ENCODE measurements at regions not wholly inside any gene's neighbourhood (a gene's known extent, or its start where the extent isn't known, plus 50 kb on each side); places are given as distances from the start of the nearest gene placed in this dataset.

DNA sequence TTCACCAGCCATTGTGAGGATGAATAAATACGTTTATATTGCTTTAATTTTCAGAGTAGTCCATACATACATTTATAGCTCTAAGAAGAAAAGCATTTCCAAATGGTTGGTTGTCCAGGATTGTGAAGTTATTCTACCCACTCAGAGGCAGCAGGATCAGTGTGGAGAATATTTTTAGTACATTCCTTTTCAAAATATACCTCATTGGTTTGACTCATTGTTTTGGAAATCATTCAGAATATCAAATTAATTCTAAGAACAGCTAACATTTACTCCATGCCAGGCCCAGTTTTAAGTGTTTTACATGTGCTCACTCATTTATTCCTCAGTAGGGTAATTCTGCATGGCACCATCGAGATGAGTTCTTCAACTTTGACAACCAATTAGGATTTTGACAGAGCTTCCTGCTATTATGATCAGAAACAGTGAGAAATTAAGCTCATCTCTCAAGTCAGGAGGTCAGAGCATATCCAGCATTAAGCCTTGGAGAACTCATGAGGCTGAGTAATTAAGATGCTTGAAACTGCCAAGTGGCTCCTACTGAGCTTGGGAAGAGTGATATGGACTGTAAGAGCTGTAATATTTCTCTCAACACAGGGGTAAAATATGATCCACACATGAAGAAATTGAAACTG, 153.3 kb upstream of the CLEC14A start:
- H3K9me3 Mint-ChIP-seq, result no peaks in the 10 kb centered on the region
- DNase-seq (ENCODE audit: low spot score in 2 of 2) (no peak), ATAC-seq (no peak)
- peaks cover 0 to 7% of the 10 kb centered on the region in 2 donors for H3K36me3 Mint-ChIP-seq
- H3K27ac Mint-ChIP-seq, result no peak overlapping the region

DNA sequence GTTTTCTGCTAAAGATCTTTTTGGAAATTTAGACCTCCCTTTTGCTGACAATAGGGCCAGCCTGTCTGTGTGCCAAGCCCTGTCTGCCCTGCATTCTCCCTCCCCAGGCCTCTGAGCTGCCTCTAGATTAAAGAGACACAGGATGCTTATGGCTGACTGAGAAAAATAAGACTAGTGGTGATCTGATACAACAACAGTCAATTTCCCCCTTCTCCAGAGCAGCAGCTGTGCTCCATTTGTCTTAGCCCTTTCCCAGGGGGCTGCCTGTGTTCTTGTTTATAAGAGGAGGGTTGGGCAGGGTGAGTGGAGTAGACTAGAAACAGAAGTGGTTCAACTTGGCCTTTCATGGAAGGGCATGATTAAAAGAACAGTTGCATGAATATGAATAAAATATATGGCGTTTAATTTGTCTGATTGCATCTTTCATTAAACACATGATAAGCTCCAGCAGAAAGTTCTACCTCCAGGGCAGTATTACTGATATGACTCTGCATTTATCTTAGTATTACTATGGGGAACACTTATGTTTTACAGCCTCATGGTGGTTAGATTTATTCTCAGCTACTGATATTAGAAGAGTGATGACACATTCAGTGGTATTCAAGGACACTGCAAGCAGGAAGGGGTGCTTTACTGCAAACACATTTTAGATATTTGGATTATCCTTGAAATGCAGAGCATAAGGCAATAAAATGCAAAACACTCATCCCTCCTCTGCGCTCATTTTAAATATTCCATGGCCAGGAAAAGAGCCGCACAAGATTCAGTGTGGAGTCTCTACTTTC, 150.2 kb upstream of the CLEC14A start:
- ATAC-seq, result no peak
- no peaks in the 10 kb centered on the region for H3K36me3 Mint-ChIP-seq
- no peak for DNase-seq (ENCODE audit: low spot score in 2 of 2)
- H3K9me3 Mint-ChIP-seq, result no peaks in the 10 kb centered on the region
- H3K27ac Mint-ChIP-seq, result no peak overlapping the region

DNA sequence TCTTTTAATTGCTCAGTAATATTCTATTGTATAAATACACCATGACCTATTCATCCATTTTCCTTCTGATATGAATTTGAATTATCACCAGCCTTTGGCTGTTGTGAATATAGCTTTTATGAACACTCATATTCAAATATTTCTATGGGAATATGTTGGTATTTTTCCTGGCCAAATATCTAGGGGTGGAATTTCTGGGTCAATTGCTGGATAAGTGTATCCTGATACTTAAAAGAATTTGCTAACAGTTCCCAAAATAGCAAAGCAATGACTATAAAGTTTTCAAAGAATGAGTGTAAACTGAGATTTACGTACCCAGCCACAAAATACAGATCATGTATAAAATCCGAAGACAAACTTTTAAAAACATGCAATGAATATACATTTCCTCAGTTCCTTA, 148.7 kb upstream of the CLEC14A start:
- Mint-ChIP-seq H3K36me3 (no peaks in the 10 kb centered on the region), H3K9me3 (no peaks in the 10 kb centered on the region), H3K27ac (no peak overlapping the region)
- ATAC-seq (no peak), DNase-seq (ENCODE audit: low spot score in 2 of 2) (no peak)

DNA sequence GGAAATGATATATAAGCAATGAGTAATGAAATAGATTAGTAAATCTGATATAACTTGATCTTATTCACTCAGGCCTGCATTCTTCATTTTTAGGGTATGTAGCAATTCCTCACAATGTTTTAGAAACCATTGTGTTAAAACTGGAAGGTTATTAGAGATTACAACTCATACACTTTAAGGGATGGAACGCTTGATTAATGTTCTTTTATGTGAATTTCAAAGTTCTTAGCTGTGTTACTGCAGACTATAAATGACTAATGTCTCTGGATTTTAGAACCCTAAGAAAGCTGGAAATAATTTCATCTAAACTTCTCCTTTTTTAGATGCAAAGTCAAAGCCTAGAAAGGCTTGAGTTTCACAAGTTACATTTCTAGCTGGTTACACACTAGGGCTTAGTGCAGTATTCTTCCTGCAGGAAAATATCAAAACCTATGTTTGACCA, 148.2 kb upstream of the CLEC14A start:
- Mint-ChIP-seq H3K36me3 (no peaks in the 10 kb centered on the region), H3K9me3 (no peaks in the 10 kb centered on the region), H3K27ac (no peak overlapping the region)
- ATAC-seq (no peak), DNase-seq (ENCODE audit: low spot score in 2 of 2) (no peak)

DNA sequence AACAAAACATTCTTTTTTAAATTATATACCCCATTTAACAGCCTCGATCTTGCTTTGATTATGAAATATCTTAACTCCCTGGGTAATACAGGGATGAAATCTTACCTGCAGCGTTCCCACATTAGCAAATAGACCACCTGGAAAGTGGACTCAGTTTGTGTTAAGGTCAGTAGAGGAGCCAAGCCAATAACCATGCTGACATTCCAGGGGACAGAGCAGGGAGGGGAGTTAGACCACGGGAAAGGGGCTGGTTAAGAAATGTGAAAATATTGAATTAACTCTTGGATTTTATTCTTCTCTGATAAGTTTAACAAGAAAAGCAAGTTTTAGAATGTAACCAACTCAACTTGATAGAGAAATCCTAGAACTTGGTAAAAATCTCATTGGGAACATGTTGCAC, 144.9 kb upstream of the CLEC14A start:
- no peak for ATAC-seq
- H3K36me3 Mint-ChIP-seq, result no peaks in the 10 kb centered on the region
- H3K27ac Mint-ChIP-seq, result no peak overlapping the region
- no peak for DNase-seq (ENCODE audit: low spot score in 2 of 2)
- no peaks in the 10 kb centered on the region for H3K9me3 Mint-ChIP-seq

DNA sequence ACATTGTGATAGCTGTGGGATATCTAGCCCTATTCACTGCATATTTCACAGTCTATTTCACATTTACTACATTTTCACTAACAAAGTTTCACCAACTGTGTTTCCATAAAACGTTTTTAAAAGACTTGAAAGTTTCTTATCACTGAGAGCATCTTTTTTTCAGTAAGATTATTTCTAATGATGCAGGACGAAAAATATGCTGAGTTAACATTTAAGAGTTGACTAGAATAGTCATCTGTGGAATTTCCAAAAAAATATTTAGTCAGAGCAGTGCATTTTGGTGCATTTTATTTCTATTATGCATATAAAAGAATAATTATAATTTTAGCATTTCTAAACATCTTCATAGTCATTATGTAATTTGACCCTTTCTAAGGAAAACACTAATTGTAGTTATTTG, 143.8 kb upstream of the CLEC14A start:
- ATAC-seq, result no peak
- DNase-seq (ENCODE audit: low spot score in 2 of 2), result no peak
- no peaks in the 10 kb centered on the region for H3K9me3 Mint-ChIP-seq
- H3K27ac Mint-ChIP-seq, result no peak overlapping the region
- no peaks in the 10 kb centered on the region for H3K36me3 Mint-ChIP-seq

DNA sequence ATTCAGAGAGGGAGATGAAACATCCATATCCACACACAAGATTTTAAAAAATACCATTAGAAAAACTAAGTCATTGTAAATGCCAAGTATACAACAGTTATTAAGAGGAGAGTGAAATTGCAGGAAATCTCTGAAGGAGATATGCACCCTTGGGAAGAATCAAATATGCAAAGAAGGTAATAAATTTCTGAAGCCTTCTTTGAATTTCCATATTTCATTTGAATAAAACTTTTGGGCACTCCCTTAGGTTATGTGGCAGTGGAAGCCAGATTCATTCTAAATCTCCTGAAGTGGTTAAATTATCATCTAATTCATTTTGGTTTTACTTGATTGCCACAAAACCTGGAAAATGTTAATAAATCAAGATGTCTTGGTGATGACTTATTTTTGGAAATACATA, 138.9 kb upstream of the CLEC14A start:
- H3K9me3 Mint-ChIP-seq, result no peaks in the 10 kb centered on the region
- no peak overlapping the region for H3K27ac Mint-ChIP-seq
- DNase-seq (ENCODE audit: low spot score in 2 of 2), result no peak
- ATAC-seq, result no peak
- H3K36me3 Mint-ChIP-seq, result no peaks in the 10 kb centered on the region

DNA sequence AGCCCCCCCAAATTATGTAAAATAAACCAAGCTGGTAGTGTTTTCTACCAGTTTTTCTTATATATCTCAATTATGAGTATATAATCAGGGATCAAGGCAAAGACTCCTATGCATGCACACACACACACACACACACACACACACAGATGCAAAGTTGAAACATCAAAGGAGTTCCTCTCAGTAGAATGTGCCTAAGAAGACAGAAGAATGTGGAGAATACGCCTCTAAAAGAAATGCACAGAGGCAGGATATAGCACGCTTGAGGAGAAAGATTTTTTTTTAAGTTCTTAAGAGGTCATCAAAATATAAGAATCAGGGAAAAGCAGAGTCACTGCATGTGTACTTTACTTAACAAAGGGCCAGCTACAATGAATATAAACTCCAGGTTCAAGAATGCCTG, 138.2 kb upstream of the CLEC14A start:
- Mint-ChIP-seq H3K9me3 (no peaks in the 10 kb centered on the region), H3K36me3 (no peaks in the 10 kb centered on the region), H3K27ac (no peak overlapping the region)
- DNase-seq (ENCODE audit: low spot score in 2 of 2) (no peak), ATAC-seq (no peak)

DNA sequence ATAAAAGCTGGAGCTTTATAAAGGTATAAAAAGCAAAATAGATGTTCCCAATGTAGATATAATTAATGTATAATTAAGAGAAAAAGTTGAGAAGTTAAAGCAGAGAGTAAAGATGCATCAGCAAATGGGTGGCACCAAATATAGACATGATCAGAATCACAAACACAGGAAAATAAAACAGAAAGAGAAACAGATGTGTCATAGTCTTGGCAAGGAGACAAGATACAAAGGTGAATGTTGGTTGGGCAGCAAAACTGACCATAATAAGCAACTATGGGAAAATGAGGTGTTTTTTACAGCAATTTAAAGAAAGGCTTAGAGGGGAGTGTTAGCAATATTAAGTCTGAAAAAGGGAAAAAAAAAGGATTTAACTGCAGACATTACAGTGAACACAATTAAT, 135.4 kb upstream of the CLEC14A start:
- ATAC-seq (no peak), DNase-seq (ENCODE audit: low spot score in 2 of 2) (no peak)
- H3K36me3 Mint-ChIP-seq, result no peaks in the 10 kb centered on the region
- no peak overlapping the region for H3K27ac Mint-ChIP-seq
- peaks cover 0 to 6% of the 10 kb centered on the region in 2 donors for H3K9me3 Mint-ChIP-seq

DNA sequence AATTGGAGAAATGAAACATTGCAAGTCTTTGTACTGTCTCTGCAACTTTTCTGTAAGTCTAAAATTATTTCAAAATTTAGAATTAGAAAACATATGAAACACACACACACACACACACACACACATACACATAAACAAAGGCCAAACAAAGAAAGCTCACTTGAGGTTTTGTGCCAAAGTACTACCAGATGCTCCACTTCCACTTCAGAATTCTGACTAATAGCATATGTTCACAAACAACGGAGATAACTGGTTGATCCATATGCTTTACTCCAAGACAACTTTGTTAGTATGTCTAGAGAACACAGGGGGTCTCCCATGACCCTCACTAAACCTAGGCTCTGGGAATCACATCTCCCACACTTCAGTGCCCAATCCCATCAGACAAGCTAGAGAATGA, 133.8 kb upstream of the CLEC14A start:
- peaks cover 0 to 6% of the 10 kb centered on the region in 2 donors for H3K9me3 Mint-ChIP-seq
- no peaks in the 10 kb centered on the region for H3K36me3 Mint-ChIP-seq
- no peak overlapping the region for H3K27ac Mint-ChIP-seq
- ATAC-seq (no peak), DNase-seq (ENCODE audit: low spot score in 2 of 2) (no peak)

DNA sequence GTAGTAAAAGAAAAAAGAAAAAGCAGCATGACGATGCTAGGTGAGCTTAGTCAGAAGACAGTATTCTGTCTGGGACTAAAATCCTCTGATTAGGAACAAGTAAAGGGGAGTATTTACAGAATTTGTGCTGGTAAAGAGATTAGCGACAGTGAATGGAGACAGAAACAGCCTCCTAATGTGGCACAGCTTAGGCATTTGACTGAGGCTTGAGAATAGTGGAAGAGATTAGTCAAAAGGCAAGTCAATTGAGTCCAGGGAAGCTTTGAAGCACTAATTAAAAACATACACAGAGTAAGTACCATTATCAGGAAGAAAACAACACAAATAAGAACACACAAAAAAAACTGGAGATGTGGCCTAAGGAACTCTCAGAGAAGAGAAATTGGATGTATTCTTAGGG, 131.9 kb upstream of the CLEC14A start:
- DNase-seq (ENCODE audit: low spot score in 2 of 2), result no peak
- no peaks in the 10 kb centered on the region for H3K36me3 Mint-ChIP-seq
- peaks cover 0 to 6% of the 10 kb centered on the region in 2 donors for H3K9me3 Mint-ChIP-seq
- ATAC-seq, result no peak
- H3K27ac Mint-ChIP-seq, result no peak overlapping the region

DNA sequence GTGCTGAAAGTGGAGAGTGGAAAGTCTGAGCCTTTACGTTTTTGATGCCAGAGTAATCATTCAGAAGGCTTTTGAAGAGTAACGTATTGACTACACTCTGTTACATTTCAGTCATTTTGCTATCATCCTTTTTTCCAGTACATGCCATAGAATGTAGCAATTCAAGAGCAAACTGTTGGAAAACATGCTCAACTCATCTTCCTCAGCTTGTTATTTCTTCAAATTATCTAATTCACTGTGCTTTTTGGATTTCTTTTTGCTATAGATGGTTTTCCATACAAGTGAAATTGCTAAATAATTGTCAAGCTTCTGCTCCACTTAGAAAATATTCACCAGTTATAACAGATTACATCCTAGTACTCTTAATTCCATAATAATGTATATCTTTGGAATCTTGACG, 129.9 kb upstream of the CLEC14A start:
- DNase-seq (ENCODE audit: low spot score in 2 of 2), result no peak
- peak in 1 of 2 donors; percentile 58 for ATAC-seq
- Mint-ChIP-seq H3K36me3 (no peaks in the 10 kb centered on the region), H3K9me3 (peaks cover 0 to 9% of the 10 kb centered on the region in 2 donors), H3K27ac (no peak overlapping the region)

DNA sequence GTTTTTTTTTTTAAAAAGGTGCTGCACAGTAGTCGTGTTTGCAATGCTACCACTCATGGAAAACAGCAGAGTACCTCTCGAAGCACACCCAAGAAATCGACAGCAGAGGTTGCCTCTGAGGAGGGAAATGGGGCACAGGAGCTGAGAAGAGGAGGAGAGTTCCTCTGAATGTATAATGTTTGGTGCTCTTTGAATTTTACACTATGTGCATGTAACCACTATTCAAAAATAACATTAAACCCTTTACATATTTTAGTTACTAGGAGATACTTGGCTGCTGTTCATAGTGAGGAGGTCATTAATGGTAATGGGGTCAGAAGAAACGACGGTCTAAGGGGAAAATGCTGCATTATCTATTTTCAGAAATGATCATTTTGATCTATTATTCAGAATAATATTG, 129.4 kb upstream of the CLEC14A start:
- no peak overlapping the region for H3K27ac Mint-ChIP-seq
- DNase-seq (ENCODE audit: low spot score in 2 of 2), result no peak
- H3K9me3 Mint-ChIP-seq, result peaks cover under 1 to 9% of the 10 kb centered on the region in 2 donors
- H3K36me3 Mint-ChIP-seq, result no peaks in the 10 kb centered on the region
- no peak for ATAC-seq

DNA sequence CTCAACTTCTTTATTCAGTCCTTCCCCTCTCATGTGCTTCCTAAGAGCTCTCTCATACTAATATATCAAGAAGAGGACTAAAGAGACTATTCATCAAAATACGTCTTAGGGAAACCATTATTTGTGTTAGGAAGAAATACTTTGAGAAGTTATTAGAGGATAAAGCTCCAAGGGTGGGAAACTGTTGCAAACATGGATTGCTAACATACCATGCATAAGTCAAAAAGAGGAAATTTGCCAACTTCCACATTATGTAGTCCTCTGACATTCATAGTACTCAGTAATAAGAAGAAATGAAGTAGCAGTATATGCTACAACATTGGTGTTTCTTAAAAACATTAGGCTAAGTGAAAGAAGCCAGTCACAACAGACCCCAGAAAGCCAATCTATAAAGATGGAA, 128.8 kb upstream of the CLEC14A start:
- H3K9me3 Mint-ChIP-seq, result peaks cover 4 to 9% of the 10 kb centered on the region in 2 donors
- no peak overlapping the region for H3K27ac Mint-ChIP-seq
- no peaks in the 10 kb centered on the region for H3K36me3 Mint-ChIP-seq
- ATAC-seq (no peak), DNase-seq (ENCODE audit: low spot score in 2 of 2) (no peak)

DNA sequence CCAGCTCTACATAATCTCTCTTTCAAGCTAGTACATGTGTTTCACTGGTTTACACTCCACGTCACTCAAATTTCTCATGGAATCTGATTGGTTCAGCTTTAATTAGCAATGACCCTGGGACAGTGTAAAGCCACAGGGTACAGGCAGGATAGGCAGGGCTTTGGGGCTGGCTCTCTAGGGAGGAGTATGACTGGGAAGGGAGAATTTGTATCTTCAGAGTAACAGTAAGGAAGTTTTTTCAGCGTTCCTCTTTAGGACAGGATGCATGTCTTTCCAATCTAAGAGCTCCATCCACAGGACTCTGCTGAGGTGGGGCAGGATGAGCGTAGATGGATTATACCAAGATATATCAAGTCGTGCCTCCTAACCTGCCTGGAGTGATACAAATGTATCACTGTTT, 112.0 kb upstream of the CLEC14A start:
- no peak for ATAC-seq
- Mint-ChIP-seq H3K36me3 (no peaks in the 10 kb centered on the region), H3K9me3 (peaks cover 0 to 3% of the 10 kb centered on the region in 2 donors), H3K27ac (no peak overlapping the region)
- no peak for DNase-seq (ENCODE audit: low spot score in 2 of 2)

DNA sequence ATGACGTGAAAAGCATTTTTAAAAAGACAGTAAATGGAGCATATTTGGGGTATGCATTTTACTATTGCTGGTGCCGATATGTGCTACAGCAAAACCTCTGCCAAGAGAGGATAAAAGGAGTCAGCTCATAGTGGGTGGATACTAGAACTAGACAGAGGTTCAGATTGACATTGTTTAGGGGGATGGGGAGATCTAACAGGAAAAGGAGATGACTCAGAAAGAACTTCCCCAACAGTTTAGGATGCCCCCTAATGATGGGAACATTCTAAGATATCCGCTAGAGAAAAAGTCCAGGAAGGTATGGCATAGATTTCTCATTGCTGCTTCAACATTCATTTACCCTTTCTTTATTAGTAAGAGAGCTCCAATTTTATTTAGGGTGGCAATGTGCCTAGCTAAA, 110.5 kb upstream of the CLEC14A start:
- Mint-ChIP-seq H3K27ac (no peak overlapping the region), H3K36me3 (no peaks in the 10 kb centered on the region), H3K9me3 (peaks cover 0 to 3% of the 10 kb centered on the region in 2 donors)
- ATAC-seq, result no peak
- no peak for DNase-seq (ENCODE audit: low spot score in 2 of 2)

DNA sequence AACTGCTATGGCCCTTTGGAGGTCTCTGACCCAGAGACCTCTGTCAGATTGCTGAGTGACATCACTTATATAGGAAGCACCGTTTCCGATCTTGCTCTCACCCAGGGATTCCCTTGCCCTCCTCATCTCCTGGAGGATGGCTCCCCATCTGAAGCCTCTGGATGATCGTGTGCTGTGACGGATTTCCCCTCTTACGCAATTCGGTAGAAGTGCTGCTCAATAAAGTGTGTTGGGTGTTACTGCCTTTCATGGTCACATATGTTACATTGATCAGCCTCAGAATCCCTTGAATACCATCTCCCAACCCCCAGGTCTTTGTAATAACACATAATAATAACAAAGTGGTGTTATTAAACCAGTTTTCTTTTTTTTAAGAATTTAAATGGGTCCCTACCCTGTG, 107.3 kb upstream of the CLEC14A start:
- peaks cover 0 to 3% of the 10 kb centered on the region in 2 donors for H3K9me3 Mint-ChIP-seq
- DNase-seq (ENCODE audit: low spot score in 2 of 2) (no peak), ATAC-seq (no peak)
- H3K36me3 Mint-ChIP-seq, result no peaks in the 10 kb centered on the region
- no peak overlapping the region for H3K27ac Mint-ChIP-seq

DNA sequence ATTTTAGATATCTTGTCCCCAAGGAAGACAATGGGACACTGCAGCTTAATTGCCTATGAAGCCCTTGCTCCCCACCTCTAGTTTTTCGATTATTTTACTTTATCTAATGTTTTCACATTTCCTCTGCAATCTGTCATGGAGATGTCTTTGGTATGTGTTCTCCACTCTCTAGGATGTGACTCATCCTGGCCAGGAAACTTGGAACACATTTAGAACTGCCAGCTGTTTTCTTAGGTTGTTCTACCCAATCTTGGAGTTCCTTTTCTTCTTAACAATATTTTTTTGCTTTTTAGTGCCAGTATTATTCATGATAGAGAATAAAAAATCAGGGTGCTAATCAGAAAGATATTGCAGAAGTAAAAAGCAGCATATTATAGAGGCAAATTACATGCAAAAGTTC, 101.7 kb upstream of the CLEC14A start:
- Mint-ChIP-seq H3K36me3 (no peaks in the 10 kb centered on the region), H3K9me3 (peaks cover 3 to 4% of the 10 kb centered on the region in 2 donors), H3K27ac (no peak overlapping the region)
- no peak for DNase-seq (ENCODE audit: low spot score in 2 of 2)
- ATAC-seq, result no peak

All from activated naive CD4-positive, alpha-beta T cell treated with anti-CD3 and anti-CD28 coated beads, Interleukin-2, amount 50 U/mL, for 72 hours (primary cell).